Panc1 (cell line): ENCODE measurements at regions not wholly inside any gene's neighbourhood (a gene's known extent, or its start where the extent isn't known, plus 50 kb on each side); places are given as distances from the start of the nearest gene placed in this dataset.

Experiments
- ATAC-seq: fragments of 200-7000 bp; cut with Tn5 transposase; 2 replicates; pipeline ENCODE4 v1.9.1; 2020; ENCODE audit warnings: mild to moderate bottlenecking, moderate library complexity
- BruUV-seq: library from RNA; stranded (reverse); fragments of 400-500 nt; replicated peaks from 2 replicates; lab custom pipeline; 2021; lab: Mats Ljungman, UMichigan
- CTCF ChIA-PET: fragments of 300-600 bp; sonication (Branson Sonifier 250); formaldehyde crosslinking; loops from one replicate; lab custom pipeline; 2022; ENCODE audit warnings: antibody characterized with exemption; lab: Charles Lee
- POLR2A ChIA-PET: fragments of 300-600 bp; sonication (Branson Sonifier 250); formaldehyde crosslinking; loops from one replicate; lab custom pipeline; 2022; ENCODE audit warnings: antibody characterized with exemption; lab: Charles Lee
- DNase-seq: peaks from one replicate; pipeline ENCODE4 v3.0.0-alpha.2; 2010; ENCODE audit warnings: low read depth, low spot score
- H3K27ac ChIP-seq: 2 replicates; pipeline ENCODE4 v1.5.1; 2011; ENCODE audit warnings: mild to moderate bottlenecking, low read length, inconsistent platforms
- H3K27me3 ChIP-seq: fragments of 200-500 bp; sonication (Bioruptor generic); 2 replicates; pipeline ENCODE4 v1.6.0; 2014; ENCODE audit warnings: low read length, inconsistent platforms; ENCODE audit not compliant: control insufficient read depth, insufficient read depth
- H3K36me3 ChIP-seq: fragments of 200-500 bp; sonication (Bioruptor generic); 2 replicates; pipeline ENCODE4 v1.5.1; 2014; ENCODE audit warnings: inconsistent platforms, mild to moderate bottlenecking, low read length, moderate library complexity; ENCODE audit not compliant: control insufficient read depth, insufficient read depth
- H3K4me1 ChIP-seq: 2 replicates; pipeline ENCODE4 v1.5.1; 2011; ENCODE audit warnings: inconsistent platforms, mild to moderate bottlenecking, low read length, moderate library complexity; ENCODE audit not compliant: control insufficient read depth, insufficient read depth
- H3K4me3 ChIP-seq, 2 experiments: 2 replicates each; pipeline ENCODE4 v1.5.1; 2011 to 2012; ENCODE audit warnings: low read depth in 2 of 2, low read length in 2 of 2, mild to moderate bottlenecking in 2 of 2, inconsistent platforms in 1 of 2, moderate library complexity in 1 of 2
- H3K9me3 ChIP-seq: fragments of 200-500 bp; sonication (Bioruptor generic); 2 replicates; pipeline ENCODE4 v1.5.1; 2014; ENCODE audit warnings: low read depth, mild to moderate bottlenecking, inconsistent platforms, low read length, moderate library complexity; ENCODE audit not compliant: control insufficient read depth, insufficient read depth
- POLR2AphosphoS5 ChIP-seq: IDR thresholded peaks from 2 replicates; pipeline ENCODE4 v1.6.1; 2012; ENCODE audit warnings: mild to moderate bottlenecking, low read depth, low read length, moderate library complexity
- SIN3A ChIP-seq: IDR thresholded peaks from 2 replicates; pipeline ENCODE4 v1.6.1; 2012; ENCODE audit warnings: low read depth, mild to moderate bottlenecking, low read length, moderate library complexity, borderline replicate concordance; ENCODE audit not compliant: insufficient read depth
- TCF7L2 ChIP-seq: IDR thresholded peaks from 2 replicates; pipeline ENCODE4 v1.6.1; 2011; ENCODE audit warnings: mild to moderate bottlenecking, low read depth, low read length, inconsistent platforms
- in situ Hi-C: cut with HindIII; loops from 2 replicates; pipeline ENCODE4 v1.10.0; 2016; ENCODE audit warnings: low sequenced_read_pairs, low pct_unique_long_range_greater_than_20kb
- intact Hi-C: fragments of 100-400 bp; cut with micrococcal nuclease; formaldehyde crosslinking; loops from one replicate; pipeline ENCODE4 v1.10.0; 2022; ENCODE audit not compliant: unreplicated experiment
- TF ChIP-seq, protein P1 (sequence below): fragments of 450-650 bp; IDR thresholded peaks from 2 replicates; pipeline ENCODE4 v1.5.1; 2017; ENCODE audit warnings: mild to moderate bottlenecking
- TF ChIP-seq, protein P2 (sequence below), 2 experiments: IDR thresholded peaks; 2 replicates each; pipeline ENCODE4 v1.6.1; 2011 to 2012; ENCODE audit warnings: low read depth in 2 of 2, control low read depth in 1 of 2, low read length in 1 of 2, mild to moderate bottlenecking in 1 of 2, moderate library complexity in 1 of 2; ENCODE audit not compliant: insufficient read depth in 1 of 2

GRCh38 chr1:5660141-5660935 is 331.9 kb downstream of the NPHP4 start:
- H3K9me3 ChIP-seq: no peaks in the 10 kb centered on the region
- BruUV-seq: no TSS peak

GRCh38 chr1:5659606-5660005 is 332.6 kb downstream of the NPHP4 start:
- no peaks in the 10 kb centered on the region; the same call in 1 of the 2 replicates for H3K27me3 ChIP-seq
- POLR2A ChIA-PET: no interaction called here
- in situ Hi-C loops: no loop called here
- no peak for ATAC-seq
- no TSS peak for BruUV-seq
- intact Hi-C loops: no loop called here
- H3K36me3 ChIP-seq: no peaks in the 10 kb centered on the region
- no peak for DNase-seq
- H3K4me1 ChIP-seq: no peaks in the 10 kb centered on the region
- TF ChIP-seq POLR2AphosphoS5: no peak
- TF ChIP-seq SIN3A: no peak
- TF ChIP-seq, protein P1, sequence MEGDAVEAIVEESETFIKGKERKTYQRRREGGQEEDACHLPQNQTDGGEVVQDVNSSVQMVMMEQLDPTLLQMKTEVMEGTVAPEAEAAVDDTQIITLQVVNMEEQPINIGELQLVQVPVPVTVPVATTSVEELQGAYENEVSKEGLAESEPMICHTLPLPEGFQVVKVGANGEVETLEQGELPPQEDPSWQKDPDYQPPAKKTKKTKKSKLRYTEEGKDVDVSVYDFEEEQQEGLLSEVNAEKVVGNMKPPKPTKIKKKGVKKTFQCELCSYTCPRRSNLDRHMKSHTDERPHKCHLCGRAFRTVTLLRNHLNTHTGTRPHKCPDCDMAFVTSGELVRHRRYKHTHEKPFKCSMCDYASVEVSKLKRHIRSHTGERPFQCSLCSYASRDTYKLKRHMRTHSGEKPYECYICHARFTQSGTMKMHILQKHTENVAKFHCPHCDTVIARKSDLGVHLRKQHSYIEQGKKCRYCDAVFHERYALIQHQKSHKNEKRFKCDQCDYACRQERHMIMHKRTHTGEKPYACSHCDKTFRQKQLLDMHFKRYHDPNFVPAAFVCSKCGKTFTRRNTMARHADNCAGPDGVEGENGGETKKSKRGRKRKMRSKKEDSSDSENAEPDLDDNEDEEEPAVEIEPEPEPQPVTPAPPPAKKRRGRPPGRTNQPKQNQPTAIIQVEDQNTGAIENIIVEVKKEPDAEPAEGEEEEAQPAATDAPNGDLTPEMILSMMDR: no peak
- TF ChIP-seq, protein P2, sequence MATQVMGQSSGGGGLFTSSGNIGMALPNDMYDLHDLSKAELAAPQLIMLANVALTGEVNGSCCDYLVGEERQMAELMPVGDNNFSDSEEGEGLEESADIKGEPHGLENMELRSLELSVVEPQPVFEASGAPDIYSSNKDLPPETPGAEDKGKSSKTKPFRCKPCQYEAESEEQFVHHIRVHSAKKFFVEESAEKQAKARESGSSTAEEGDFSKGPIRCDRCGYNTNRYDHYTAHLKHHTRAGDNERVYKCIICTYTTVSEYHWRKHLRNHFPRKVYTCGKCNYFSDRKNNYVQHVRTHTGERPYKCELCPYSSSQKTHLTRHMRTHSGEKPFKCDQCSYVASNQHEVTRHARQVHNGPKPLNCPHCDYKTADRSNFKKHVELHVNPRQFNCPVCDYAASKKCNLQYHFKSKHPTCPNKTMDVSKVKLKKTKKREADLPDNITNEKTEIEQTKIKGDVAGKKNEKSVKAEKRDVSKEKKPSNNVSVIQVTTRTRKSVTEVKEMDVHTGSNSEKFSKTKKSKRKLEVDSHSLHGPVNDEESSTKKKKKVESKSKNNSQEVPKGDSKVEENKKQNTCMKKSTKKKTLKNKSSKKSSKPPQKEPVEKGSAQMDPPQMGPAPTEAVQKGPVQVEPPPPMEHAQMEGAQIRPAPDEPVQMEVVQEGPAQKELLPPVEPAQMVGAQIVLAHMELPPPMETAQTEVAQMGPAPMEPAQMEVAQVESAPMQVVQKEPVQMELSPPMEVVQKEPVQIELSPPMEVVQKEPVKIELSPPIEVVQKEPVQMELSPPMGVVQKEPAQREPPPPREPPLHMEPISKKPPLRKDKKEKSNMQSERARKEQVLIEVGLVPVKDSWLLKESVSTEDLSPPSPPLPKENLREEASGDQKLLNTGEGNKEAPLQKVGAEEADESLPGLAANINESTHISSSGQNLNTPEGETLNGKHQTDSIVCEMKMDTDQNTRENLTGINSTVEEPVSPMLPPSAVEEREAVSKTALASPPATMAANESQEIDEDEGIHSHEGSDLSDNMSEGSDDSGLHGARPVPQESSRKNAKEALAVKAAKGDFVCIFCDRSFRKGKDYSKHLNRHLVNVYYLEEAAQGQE (IDR thresholded peaks at IDR 0.05; ENCODE audit: insufficient read depth in 1 of 2, low read depth in 2 of 2, low read length in 1 of 2): no peak
- H3K4me3 ChIP-seq: no peak overlapping the region
- CTCF ChIA-PET: no interaction called here
- H3K27ac ChIP-seq: no peak overlapping the region
- no peaks in the 10 kb centered on the region for H3K9me3 ChIP-seq

More at GRCh38 chr1:5660141-5660935, 331.9 kb downstream of the NPHP4 start:
- no peaks in the 10 kb centered on the region for H3K4me1 ChIP-seq
- H3K27me3 ChIP-seq: no peaks in the 10 kb centered on the region; the same call in 1 of the 2 replicates
- DNase-seq: no peak
- in situ Hi-C loops (no loop called here), intact Hi-C loops (no loop called here)
- ATAC-seq: peak; percentile 43
- no peak overlapping the region for H3K27ac ChIP-seq
- ChIA-PET POLR2A (no interaction called here), CTCF (no interaction called here)
- no peak overlapping the region for H3K4me3 ChIP-seq
- TF ChIP-seq, protein P1: no peak
- TF ChIP-seq POLR2AphosphoS5: no peak
- TF ChIP-seq, protein P2 (IDR thresholded peaks at IDR 0.05; ENCODE audit: insufficient read depth in 1 of 2, low read depth in 2 of 2, low read length in 1 of 2): no peak
- no peak for TF ChIP-seq TCF7L2
- TF ChIP-seq SIN3A: no peak
- no peaks in the 10 kb centered on the region for H3K36me3 ChIP-seq
